Globus pallidus (tissue), 1 donor: ENCODE measurements at regions not wholly inside any gene's neighbourhood (a gene's known extent, or its start where the extent isn't known, plus 50 kb on each side); places are given as distances from the start of the nearest gene placed in this dataset.
"Not testable (repeated sequence)": the region's sequence is repeated elsewhere in the genome, so short reads cannot be mapped to it uniquely, and the experiment has no call there.

ENCODE experiments used
- DNase-seq: peaks from one replicate; pipeline ENCODE4 v3.0.0-alpha.2; 2015; ENCODE audit warnings: low spot score

GRCh38 chr20:57826666-57827287 lies 117.0 kb upstream of the PMEPA1 start:
- no peak for DNase-seq

GRCh38 chr20:57824909-57825308 lies 115.1 kb upstream of the PMEPA1 start:
- no peak for DNase-seq

- DNase-seq: no peak
Measured at GRCh38 chr20:57821935-57822334, 112.1 kb upstream of the PMEPA1 start.

- DNase-seq: no peak
Measured at GRCh38 chr20:57819691-57820380, 110.0 kb upstream of the PMEPA1 start.

- no peak for DNase-seq
Measured at GRCh38 chr20:57819291-57819690, 109.5 kb upstream of the PMEPA1 start.

- no peak for DNase-seq
Measured at GRCh38 chr20:57818418-57819181, 108.8 kb upstream of the PMEPA1 start.

GRCh38 chr20:57815405-57815804 lies 105.6 kb upstream of the PMEPA1 start:
- DNase-seq: no peak

GRCh38 chr20:57814529-57814928 lies 104.7 kb upstream of the PMEPA1 start:
- no peak for DNase-seq

GRCh38 chr20:57813509-57814269 lies 103.9 kb upstream of the PMEPA1 start:
- DNase-seq: no peak

- not testable (repeated sequence) for DNase-seq
Measured at GRCh38 chr20:57812632-57813031, 102.8 kb upstream of the PMEPA1 start.

- no peak for DNase-seq
Measured at GRCh38 chr20:57811374-57812020, 101.7 kb upstream of the PMEPA1 start.

GRCh38 chr20:57810511-57811373 lies 100.9 kb upstream of the PMEPA1 start:
- no peak for DNase-seq

GRCh38 chr20:57809661-57810172 lies 99.9 kb upstream of the PMEPA1 start:
- DNase-seq: no peak

- no peak for DNase-seq
Measured at GRCh38 chr20:57809149-57809548, 99.3 kb upstream of the PMEPA1 start.

GRCh38 chr20:57808264-57809070 lies 98.7 kb upstream of the PMEPA1 start:
- no peak for DNase-seq

- DNase-seq: no peak
Measured at GRCh38 chr20:57807401-57808263, 97.8 kb upstream of the PMEPA1 start.

- DNase-seq: no peak
Measured at GRCh38 chr20:57806975-57807374, 97.2 kb upstream of the PMEPA1 start.

GRCh38 chr20:57806476-57806875 lies 96.7 kb upstream of the PMEPA1 start:
- no peak for DNase-seq

GRCh38 chr20:57805747-57806146 lies 95.9 kb upstream of the PMEPA1 start:
- no peak for DNase-seq
